Astrocyte (in vitro differentiated cells and primary cell): ENCODE measurements at regions not wholly inside any gene's neighbourhood (a gene's known extent, or its start where the extent isn't known, plus 50 kb on each side); places are given as distances from the start of the nearest gene placed in this dataset.

ENCODE experiments used
- DNase-seq: peaks from one replicate; pipeline ENCODE4 v3.0.0-alpha.2; 2010; ENCODE audit warnings: low read depth
- FAIRE-seq: peaks from 2 replicates; lab custom pipeline; 2011; peaks lifted over from hg19 to GRCh38; lab: Jason Lieb, UNC
- H2AFZ ChIP-seq: 2 replicates; pipeline ENCODE4 v1.6.0; 2012; ENCODE audit warnings: low read depth, low read length, inconsistent platforms
- H3K27ac ChIP-seq: 2 replicates; pipeline ENCODE4 v1.5.1; 2011; ENCODE audit warnings: low read depth, low read length, inconsistent platforms
- H3K27me3 ChIP-seq: 2 replicates; pipeline ENCODE4 v1.6.0; 2011; ENCODE audit warnings: low read length, inconsistent platforms; ENCODE audit not compliant: insufficient read depth
- H3K36me3 ChIP-seq: 2 replicates; pipeline ENCODE4 v1.5.1; 2011; ENCODE audit warnings: low read length, inconsistent platforms; ENCODE audit not compliant: insufficient read depth
- H3K4me1 ChIP-seq: 2 replicates; pipeline ENCODE4 v1.5.1; 2011; ENCODE audit warnings: low read length, inconsistent platforms; ENCODE audit not compliant: insufficient read depth
- H3K4me2 ChIP-seq: 2 replicates; pipeline ENCODE4 v1.6.0; 2012; ENCODE audit warnings: low read length, inconsistent platforms
- H3K4me3 ChIP-seq: 2 replicates; pipeline ENCODE4 v1.5.1; 2011; ENCODE audit warnings: low read depth, mild to moderate bottlenecking, low read length, inconsistent platforms; ENCODE audit not compliant: insufficient read depth
- H3K79me2 ChIP-seq: 2 replicates; pipeline ENCODE4 v1.6.0; 2012; ENCODE audit warnings: mild to moderate bottlenecking, low read length, inconsistent platforms; ENCODE audit not compliant: insufficient read depth
- H3K9ac ChIP-seq: 2 replicates; pipeline ENCODE4 v1.6.0; 2012; ENCODE audit warnings: mild to moderate bottlenecking, low read length, inconsistent platforms
- H3K9me3 ChIP-seq: 2 replicates; pipeline ENCODE4 v1.5.1; 2012; ENCODE audit warnings: low read depth, mild to moderate bottlenecking, low read length, inconsistent platforms; ENCODE audit not compliant: insufficient read depth
- H4K20me1 ChIP-seq: 2 replicates; pipeline ENCODE4 v1.6.0; 2012; ENCODE audit warnings: low read length, inconsistent platforms; ENCODE audit not compliant: insufficient read depth
- H3K27ac Mint-ChIP-seq: one replicate; pipeline ENCODE4 v1.8.0; 2021; ENCODE audit warnings: mild to moderate bottlenecking, mixed read lengths; ENCODE audit not compliant: unreplicated experiment
- H3K27me3 Mint-ChIP-seq: one replicate; pipeline ENCODE4 v1.8.0; 2021; ENCODE audit warnings: low read depth, mixed read lengths; ENCODE audit not compliant: unreplicated experiment
- H3K36me3 Mint-ChIP-seq: one replicate; pipeline ENCODE4 v1.8.0; 2021; ENCODE audit warnings: low read depth, mixed read lengths; ENCODE audit not compliant: unreplicated experiment
- H3K4me1 Mint-ChIP-seq: one replicate; pipeline ENCODE4 v1.8.0; 2021; ENCODE audit warnings: low read depth, mixed read lengths; ENCODE audit not compliant: unreplicated experiment
- H3K4me3 Mint-ChIP-seq: one replicate; pipeline ENCODE4 v1.8.0; 2021; ENCODE audit warnings: mild to moderate bottlenecking, moderate library complexity, mixed read lengths; ENCODE audit not compliant: unreplicated experiment
- H3K9me3 Mint-ChIP-seq: one replicate; pipeline ENCODE4 v1.8.0; 2021; ENCODE audit warnings: mild to moderate bottlenecking, mixed read lengths; ENCODE audit not compliant: unreplicated experiment
- EZH2 ChIP-seq: IDR thresholded peaks from 2 replicates; pipeline ENCODE4 v1.6.1; 2012; ENCODE audit warnings: mild to moderate bottlenecking, low read length, inconsistent platforms; ENCODE audit not compliant: insufficient read depth
- TF ChIP-seq, protein P1 (sequence below): IDR thresholded peaks from 2 replicates; pipeline ENCODE4 v1.5.1; 2011; ENCODE audit warnings: low read depth, mild to moderate bottlenecking, inconsistent platforms, low read length, moderate library complexity; ENCODE audit not compliant: insufficient read depth

DNA sequence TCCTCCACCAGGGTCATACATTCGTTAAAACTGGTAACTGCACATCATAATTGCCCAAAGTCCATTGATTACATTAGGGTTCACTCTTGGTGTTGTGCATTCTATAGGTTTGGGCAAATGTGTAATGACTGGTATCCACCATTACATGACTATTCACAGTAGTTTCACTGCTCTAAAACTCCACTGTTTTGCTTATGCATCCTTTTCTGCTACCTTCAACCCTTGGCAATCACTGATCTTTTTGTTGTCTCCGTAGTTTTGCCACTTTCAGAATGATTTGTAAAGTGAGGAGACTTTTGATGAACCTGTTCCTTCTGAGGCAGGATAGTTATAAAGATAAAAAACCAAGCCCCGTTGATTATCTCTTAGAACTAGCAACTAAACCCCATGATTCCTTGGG lies 187.3 kb upstream of the MCHR2 start:
- no peaks in the 10 kb centered on the region for H3K27me3 ChIP-seq
- H3K27me3 Mint-ChIP-seq: no peaks in the 10 kb centered on the region
- H3K27ac Mint-ChIP-seq: no peak overlapping the region
- peaks cover 4% of the 10 kb centered on the region for H3K4me1 Mint-ChIP-seq
- no peak overlapping the region for H2AFZ ChIP-seq
- no peaks in the 10 kb centered on the region for H4K20me1 ChIP-seq
- H3K4me3 Mint-ChIP-seq: no peak overlapping the region
- peaks cover 4% of the 10 kb centered on the region for H3K4me1 ChIP-seq
- no peaks in the 10 kb centered on the region for H3K36me3 ChIP-seq
- no peak overlapping the region for H3K4me2 ChIP-seq
- H3K4me3 ChIP-seq: no peak overlapping the region
- H3K9me3 Mint-ChIP-seq: no peaks in the 10 kb centered on the region
- TF ChIP-seq, protein P1, sequence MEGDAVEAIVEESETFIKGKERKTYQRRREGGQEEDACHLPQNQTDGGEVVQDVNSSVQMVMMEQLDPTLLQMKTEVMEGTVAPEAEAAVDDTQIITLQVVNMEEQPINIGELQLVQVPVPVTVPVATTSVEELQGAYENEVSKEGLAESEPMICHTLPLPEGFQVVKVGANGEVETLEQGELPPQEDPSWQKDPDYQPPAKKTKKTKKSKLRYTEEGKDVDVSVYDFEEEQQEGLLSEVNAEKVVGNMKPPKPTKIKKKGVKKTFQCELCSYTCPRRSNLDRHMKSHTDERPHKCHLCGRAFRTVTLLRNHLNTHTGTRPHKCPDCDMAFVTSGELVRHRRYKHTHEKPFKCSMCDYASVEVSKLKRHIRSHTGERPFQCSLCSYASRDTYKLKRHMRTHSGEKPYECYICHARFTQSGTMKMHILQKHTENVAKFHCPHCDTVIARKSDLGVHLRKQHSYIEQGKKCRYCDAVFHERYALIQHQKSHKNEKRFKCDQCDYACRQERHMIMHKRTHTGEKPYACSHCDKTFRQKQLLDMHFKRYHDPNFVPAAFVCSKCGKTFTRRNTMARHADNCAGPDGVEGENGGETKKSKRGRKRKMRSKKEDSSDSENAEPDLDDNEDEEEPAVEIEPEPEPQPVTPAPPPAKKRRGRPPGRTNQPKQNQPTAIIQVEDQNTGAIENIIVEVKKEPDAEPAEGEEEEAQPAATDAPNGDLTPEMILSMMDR: no peak
- TF ChIP-seq EZH2: no peak
- no peaks in the 10 kb centered on the region for H3K79me2 ChIP-seq
- FAIRE-seq: no peak
- H3K9me3 ChIP-seq: no peaks in the 10 kb centered on the region
- H3K27ac ChIP-seq: no peak overlapping the region
- H3K9ac ChIP-seq: no peak overlapping the region
- DNase-seq: no peak
- no peaks in the 10 kb centered on the region for H3K36me3 Mint-ChIP-seq

DNA sequence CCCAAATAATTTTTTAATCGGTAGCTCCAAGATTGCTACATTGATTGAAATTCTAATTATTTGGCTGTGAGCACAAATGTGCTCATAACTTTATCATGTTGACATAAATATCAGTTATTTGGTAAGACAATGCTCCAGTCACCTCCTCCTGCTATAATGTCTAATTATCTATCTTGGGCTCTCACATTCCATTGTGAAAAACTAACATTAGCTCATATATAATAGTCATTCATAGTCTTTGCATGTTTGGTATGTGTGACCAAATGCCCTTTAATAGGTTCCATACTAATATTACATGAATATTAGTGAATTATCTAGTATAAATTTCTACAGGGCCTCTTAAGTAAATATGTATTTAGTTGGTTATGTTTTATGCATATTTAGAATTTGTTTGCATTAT lies 185.6 kb upstream of the MCHR2 start:
- Histone ChIP-seq H3K36me3 (no peaks in the 10 kb centered on the region), H3K79me2 (no peaks in the 10 kb centered on the region), H3K9ac (no peak overlapping the region), H3K4me2 (no peak overlapping the region), H4K20me1 (no peaks in the 10 kb centered on the region), H3K4me3 (no peak overlapping the region), H3K27ac (no peak overlapping the region), H2AFZ (no peak overlapping the region), H3K27me3 (no peaks in the 10 kb centered on the region), H3K9me3 (no peaks in the 10 kb centered on the region), H3K4me1 (peaks cover 12% of the 10 kb centered on the region)
- peaks cover 11% of the 10 kb centered on the region for H3K4me1 Mint-ChIP-seq
- H3K9me3 Mint-ChIP-seq: no peaks in the 10 kb centered on the region
- FAIRE-seq: no peak
- H3K27ac Mint-ChIP-seq: no peak overlapping the region
- no peak for DNase-seq
- no peaks in the 10 kb centered on the region for H3K36me3 Mint-ChIP-seq
- TF ChIP-seq, protein P1: no peak
- TF ChIP-seq EZH2: no peak
- no peak overlapping the region for H3K4me3 Mint-ChIP-seq
- no peaks in the 10 kb centered on the region for H3K27me3 Mint-ChIP-seq

DNA sequence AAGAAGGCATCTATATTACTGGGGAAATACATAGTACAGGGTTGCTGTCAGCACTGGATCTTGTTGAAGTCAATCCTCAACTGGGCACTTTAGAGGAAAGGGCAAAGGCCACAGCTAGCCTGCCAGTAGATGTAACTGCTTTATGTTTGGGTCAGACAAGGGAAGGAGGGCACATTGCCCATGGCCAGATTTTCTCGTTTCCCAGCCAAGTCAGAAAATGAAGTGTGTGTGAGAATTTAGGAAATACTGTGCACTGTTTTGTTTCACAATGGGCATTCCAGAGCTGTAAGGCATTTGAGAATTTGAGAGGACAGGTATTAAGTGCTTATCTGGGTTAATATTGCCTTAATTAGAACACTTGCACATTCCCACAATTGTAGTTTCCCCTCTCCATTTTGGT lies 183.9 kb upstream of the MCHR2 start:
- H3K4me3 ChIP-seq: no peak overlapping the region
- no peak overlapping the region for H3K4me3 Mint-ChIP-seq
- no peaks in the 10 kb centered on the region for H3K36me3 ChIP-seq
- H3K27me3 ChIP-seq: no peaks in the 10 kb centered on the region
- H3K4me1 Mint-ChIP-seq: peaks cover 11% of the 10 kb centered on the region
- DNase-seq (no peak), FAIRE-seq (no peak)
- no peaks in the 10 kb centered on the region for H3K27me3 Mint-ChIP-seq
- H3K36me3 Mint-ChIP-seq: no peaks in the 10 kb centered on the region
- no peak for TF ChIP-seq EZH2
- TF ChIP-seq, protein P1: no peak
- no peaks in the 10 kb centered on the region for H4K20me1 ChIP-seq
- H3K9ac ChIP-seq: no peak overlapping the region
- no peaks in the 10 kb centered on the region for H3K79me2 ChIP-seq
- H3K27ac ChIP-seq: no peak overlapping the region
- H3K27ac Mint-ChIP-seq: no peak overlapping the region
- no peaks in the 10 kb centered on the region for H3K9me3 Mint-ChIP-seq
- H3K4me2 ChIP-seq: no peak overlapping the region
- H3K9me3 ChIP-seq: no peaks in the 10 kb centered on the region
- H3K4me1 ChIP-seq: peaks cover 12% of the 10 kb centered on the region
- H2AFZ ChIP-seq: no peak overlapping the region
